Esophagus squamous epithelium (tissue), 4 donors: ENCODE measurements at regions not wholly inside any gene's neighbourhood (a gene's known extent, or its start where the extent isn't known, plus 50 kb on each side); places are given as distances from the start of the nearest gene placed in this dataset.

ENCODE experiments used
- CTCF ChIP-seq, 6 experiments: fragments of 450-650 bp in 4 of 6; fragments of 200-600 bp in 2 of 6; sonication (generic) in 2 of 6; IDR thresholded peaks; one replicate each; pipeline ENCODE4 v1.5.1; 2016 to 2019; ENCODE audit warnings: antibody characterized with exemption in 6 of 6, mild to moderate bottlenecking in 4 of 6, moderate library complexity in 4 of 6
- POLR2A ChIP-seq, 4 donors: fragments of 450-650 bp; IDR thresholded peaks; one replicate each; pipeline ENCODE4 v1.6.1; 2017; ENCODE audit warnings: antibody characterized with exemption in 4 of 4, mild to moderate bottlenecking in 4 of 4, moderate library complexity in 3 of 4

- no peak for TF ChIP-seq CTCF (IDR thresholded peaks at IDR 0.05)
- no peak for TF ChIP-seq POLR2A (IDR thresholded peaks at IDR 0.05)
Measured at GRCh38 chr5:106418196-106418595, 1252.5 kb downstream of the EFNA5 start.
